ENCODE measurements at regions not wholly inside any gene's neighbourhood (a gene's known extent, or its start where the extent isn't known, plus 50 kb on each side); places are given as distances from the start of the nearest gene placed in this dataset.

GRCh38 chr1:96290801-96291200, 430.8 kb upstream of the PTBP2 start:
- Histone ChIP-seq H3F3A (ENCODE audit: insufficient read depth, low read depth) (no peaks in the 10 kb centered on the region), H3K79me2 (ENCODE audit: low read depth) (no peaks in the 10 kb centered on the region), H3K36me3 (ENCODE audit: low read depth) (no peaks in the 10 kb centered on the region), H2AFZ (no peak overlapping the region), H3K4me3 (no peak overlapping the region), H3K4me2 (no peak overlapping the region), H4K20me1 (ENCODE audit: insufficient read depth) (no peaks in the 10 kb centered on the region), H3K27me3 (ENCODE audit: insufficient read depth, low read depth) (no peaks in the 10 kb centered on the region), H3K4me1 (replicated peaks; ENCODE audit: insufficient read depth) (no peaks in the 10 kb centered on the region), H3K9me2 (ENCODE audit: insufficient read depth) (peaks cover 3% of the 10 kb centered on the region; the same call in 1 of the 2 replicates), H3K27ac (no peak overlapping the region), H3K9me3 (ENCODE audit: insufficient read depth, low read depth) (no peaks in the 10 kb centered on the region)
- ChIA-PET CTCF (no interaction called here), POLR2A (ENCODE audit: unreplicated experiment) (interaction anchor here (0.6 kb wide), 1 partner anchor 1117 kb away, joined by 21 read pairs; no protein-coding TSS in a partner anchor)
- DNase-seq, result no peak
- intact Hi-C loops (cut with micrococcal nuclease; ENCODE audit: unreplicated experiment), result no loop called here
- no TSS peak for BruUV-seq (replicated peaks)
- TF ChIP-seq EZH2 (IDR thresholded peaks at IDR 0.05; ENCODE audit: low read depth) (no peak), CTCF (conservative IDR thresholded peaks at IDR 0.05) (no peak)

GRCh38 chr1:96291468-96291867, 430.1 kb upstream of the PTBP2 start:
- no peak for TF ChIP-seq EZH2 (IDR thresholded peaks at IDR 0.05; ENCODE audit: low read depth)
- TF ChIP-seq CTCF (conservative IDR thresholded peaks at IDR 0.05), result no peak
- peaks cover 3% of the 10 kb centered on the region; the same call in 1 of the 2 replicates for H3K9me2 ChIP-seq (ENCODE audit: insufficient read depth)
- no peak overlapping the region for H3K4me3 ChIP-seq
- H3K79me2 ChIP-seq (ENCODE audit: low read depth), result no peaks in the 10 kb centered on the region
- ChIA-PET CTCF (no interaction called here), POLR2A (ENCODE audit: unreplicated experiment) (no interaction called here)
- H4K20me1 ChIP-seq (ENCODE audit: insufficient read depth), result no peaks in the 10 kb centered on the region
- H3K27ac ChIP-seq, result no peak overlapping the region
- H2AFZ ChIP-seq, result no peak overlapping the region
- no peak for DNase-seq
- H3F3A ChIP-seq (ENCODE audit: insufficient read depth, low read depth), result no peaks in the 10 kb centered on the region
- no peaks in the 10 kb centered on the region for H3K4me1 ChIP-seq (replicated peaks; ENCODE audit: insufficient read depth)
- intact Hi-C loops (cut with micrococcal nuclease; ENCODE audit: unreplicated experiment), result no loop called here
- no peaks in the 10 kb centered on the region for H3K27me3 ChIP-seq (ENCODE audit: insufficient read depth, low read depth)
- no peak overlapping the region for H3K4me2 ChIP-seq
- no peaks in the 10 kb centered on the region for H3K9me3 ChIP-seq (ENCODE audit: insufficient read depth, low read depth)
- no peaks in the 10 kb centered on the region for H3K36me3 ChIP-seq (ENCODE audit: low read depth)
- no TSS peak for BruUV-seq (replicated peaks)

GRCh38 chr1:96292141-96292540, 429.4 kb upstream of the PTBP2 start:
- H3K9me3 ChIP-seq (ENCODE audit: insufficient read depth, low read depth), result no peaks in the 10 kb centered on the region
- H3K36me3 ChIP-seq (ENCODE audit: low read depth), result no peaks in the 10 kb centered on the region
- TF ChIP-seq CTCF (conservative IDR thresholded peaks at IDR 0.05) (no peak), EZH2 (IDR thresholded peaks at IDR 0.05; ENCODE audit: low read depth) (no peak)
- no peak overlapping the region for H3K4me2 ChIP-seq
- H3K4me3 ChIP-seq, result no peak overlapping the region
- H3K4me1 ChIP-seq (replicated peaks; ENCODE audit: insufficient read depth), result no peaks in the 10 kb centered on the region
- H3K27me3 ChIP-seq (ENCODE audit: insufficient read depth, low read depth), result no peaks in the 10 kb centered on the region
- DNase-seq, result no peak
- ChIA-PET CTCF (no interaction called here), POLR2A (ENCODE audit: unreplicated experiment) (no interaction called here)
- intact Hi-C loops (cut with micrococcal nuclease; ENCODE audit: unreplicated experiment), result no loop called here
- H4K20me1 ChIP-seq (ENCODE audit: insufficient read depth), result no peaks in the 10 kb centered on the region
- H3K27ac ChIP-seq, result no peak overlapping the region
- peaks cover 3% of the 10 kb centered on the region; the same call in 1 of the 2 replicates for H3K9me2 ChIP-seq (ENCODE audit: insufficient read depth)
- no peaks in the 10 kb centered on the region for H3F3A ChIP-seq (ENCODE audit: insufficient read depth, low read depth)
- no peaks in the 10 kb centered on the region for H3K79me2 ChIP-seq (ENCODE audit: low read depth)
- BruUV-seq (replicated peaks), result no TSS peak
- no peak overlapping the region for H2AFZ ChIP-seq

All from PC-9 (cell line).